B cell (primary cell): ENCODE measurements at regions not wholly inside any gene's neighbourhood (a gene's known extent, or its start where the extent isn't known, plus 50 kb on each side); places are given as distances from the start of the nearest gene placed in this dataset.

Source experiments
- ATAC-seq: fragments of 200-7000 bp; cut with Tn5 transposase; one replicate; pipeline ENCODE4 v1.10.0; 2021; ENCODE audit warnings: low read depth, mild to moderate bottlenecking, moderate number of reproducible peaks, moderate library complexity
- CTCF ChIA-PET: fragments of 350-600 bp; sonication (Branson Sonifier 250); formaldehyde crosslinking; loops from one replicate; lab custom pipeline; 2021; ENCODE audit warnings: antibody characterized with exemption, inconsistent platforms; lab: Charles Lee
- POLR2A ChIA-PET: fragments of 350-600 bp; sonication (Branson Sonifier 250); formaldehyde crosslinking; loops from one replicate; lab custom pipeline; 2021; ENCODE audit warnings: antibody characterized with exemption; lab: Charles Lee
- DNase-seq: peaks from one replicate; pipeline ENCODE4 v3.0.0; 2013
- H2AFZ ChIP-seq: 2 replicates; pipeline ENCODE4 v1.6.1; 2012; ENCODE audit warnings: mild to moderate bottlenecking, low read depth, low read length; ENCODE audit not compliant: insufficient read depth, poor library complexity, severe bottlenecking
- H3K27ac ChIP-seq, 2 donors: 1 replicate in 1 of 2; 2 replicates in 1 of 2; pipeline ENCODE4 v1.5.1; 2012 to 2013; ENCODE audit warnings: low read length in 2 of 2, mild to moderate bottlenecking in 2 of 2, moderate library complexity in 1 of 2
- H3K27me3 ChIP-seq, 4 experiments: fragments of 200-600 bp in 1 of 4; sonication (generic) in 1 of 4; replicated peaks in 1 of 4; 1 replicate in 2 of 4; 2 replicates in 2 of 4; pipeline versions ENCODE4 v1.6.1 to v1.7.0; 2013 to 2016; ENCODE audit warnings: low read length in 3 of 4, mild to moderate bottlenecking in 2 of 4, mixed read lengths in 1 of 4, moderate library complexity in 1 of 4; ENCODE audit not compliant: insufficient read depth in 4 of 4, control insufficient read depth in 3 of 4; ENCODE audit errors: control extremely low read depth in 1 of 4
- H3K36me3 ChIP-seq, 2 experiments: replicated peaks in 1 of 2; 1 replicate in 1 of 2; 2 replicates in 1 of 2; pipeline versions ENCODE4 v1.6.1 to v1.7.1; 2013; ENCODE audit warnings: low read length in 1 of 2; ENCODE audit not compliant: insufficient read depth in 2 of 2, control insufficient read depth in 1 of 2; ENCODE audit errors: control extremely low read depth in 1 of 2, extremely low read depth in 1 of 2
- H3K4me1 ChIP-seq, 2 donors: fragments of 200-600 bp in 1 of 2; sonication (generic) in 1 of 2; 1 replicate in 1 of 2; 2 replicates in 1 of 2; pipeline versions ENCODE4 v1.5.1 to v1.6.1; 2013 to 2017; ENCODE audit warnings: low read length in 2 of 2; ENCODE audit not compliant: control insufficient read depth in 2 of 2, insufficient read depth in 2 of 2
- H3K4me2 ChIP-seq: replicated peaks from 2 replicates; pipeline ENCODE3; 2012; ENCODE audit warnings: mild to moderate bottlenecking, low read depth, low read length; ENCODE audit not compliant: poor library complexity, severe bottlenecking
- H3K4me3 ChIP-seq, 5 experiments: fragments of 200-600 bp in 1 of 5; sonication (generic) in 1 of 5; 1 replicate in 3 of 5; 2 replicates in 2 of 5; pipeline versions ENCODE4 v1.5.1 to v1.7.0; 2011 to 2016; ENCODE audit warnings: low read length in 4 of 5, mild to moderate bottlenecking in 4 of 5, low read depth in 2 of 5, control low read depth in 1 of 5, moderate library complexity in 1 of 5; ENCODE audit not compliant: insufficient read depth in 1 of 5; ENCODE audit errors: control extremely low read depth in 1 of 5, extremely low read depth in 1 of 5
- H3K79me2 ChIP-seq: fragments of 200-600 bp; sonication (generic); one replicate; pipeline ENCODE4 v1.6.0; 2016; ENCODE audit warnings: low read length; ENCODE audit not compliant: control insufficient read depth, insufficient read depth
- H3K9ac ChIP-seq: fragments of 200-600 bp; sonication (generic); 2 replicates; pipeline ENCODE4 v1.6.1; 2017; ENCODE audit warnings: mild to moderate bottlenecking, low read length, moderate library complexity
- H3K9me3 ChIP-seq, 3 donors: one replicate each; pipeline versions ENCODE4 v1.6.1 to v1.7.1; 2013; ENCODE audit warnings: low read length in 2 of 3; ENCODE audit not compliant: control insufficient read depth in 2 of 3, insufficient read depth in 1 of 3; ENCODE audit errors: control extremely low read depth in 1 of 3
- H4K20me1 ChIP-seq: 2 replicates; pipeline ENCODE4 v1.6.0; 2012; ENCODE audit warnings: mild to moderate bottlenecking, low read length; ENCODE audit not compliant: insufficient read depth, control insufficient read depth, poor library complexity, severe bottlenecking
- H3K27ac Mint-ChIP-seq: one replicate; pipeline ENCODE4 v1.8.0; 2021; ENCODE audit warnings: mixed read lengths
- H3K27me3 Mint-ChIP-seq: one replicate; pipeline ENCODE4 v1.8.0; 2021; ENCODE audit warnings: mixed read lengths
- H3K4me1 Mint-ChIP-seq: one replicate; pipeline ENCODE4 v1.8.0; 2021; ENCODE audit warnings: mixed read lengths
- H3K4me3 Mint-ChIP-seq: one replicate; pipeline ENCODE4 v1.8.0; 2021; ENCODE audit warnings: mixed read lengths
- H3K9me3 Mint-ChIP-seq: one replicate; pipeline ENCODE4 v1.8.0; 2022; ENCODE audit warnings: mixed read lengths; ENCODE audit not compliant: insufficient read depth
- EZH2 ChIP-seq: IDR thresholded peaks from 2 replicates; pipeline ENCODE4 v1.6.1; 2012; ENCODE audit warnings: borderline replicate concordance, low read depth, mild to moderate bottlenecking, moderate library complexity, low read length; ENCODE audit not compliant: insufficient read depth, poor library complexity, severe bottlenecking
- WGBS: methylation state at CpG from one replicate; pipeline ENCODE4 v1.1.5; 2013; ENCODE audit warnings: missing lambda C conversion rate; ENCODE audit not compliant: insufficient coverage; 5-methylcytosine and 5-hydroxymethylcytosine counted together
- intact Hi-C: fragments of 100-400 bp; cut with micrococcal nuclease; formaldehyde crosslinking; loops from one replicate; pipeline ENCODE4 v1.10.0; 2022
- TF ChIP-seq, protein P1 (sequence below): fragments of 200-600 bp; IDR thresholded peaks from one replicate; pipeline ENCODE4 v1.8.0; 2022; ENCODE audit warnings: antibody characterized with exemption, mild to moderate bottlenecking

DNA sequence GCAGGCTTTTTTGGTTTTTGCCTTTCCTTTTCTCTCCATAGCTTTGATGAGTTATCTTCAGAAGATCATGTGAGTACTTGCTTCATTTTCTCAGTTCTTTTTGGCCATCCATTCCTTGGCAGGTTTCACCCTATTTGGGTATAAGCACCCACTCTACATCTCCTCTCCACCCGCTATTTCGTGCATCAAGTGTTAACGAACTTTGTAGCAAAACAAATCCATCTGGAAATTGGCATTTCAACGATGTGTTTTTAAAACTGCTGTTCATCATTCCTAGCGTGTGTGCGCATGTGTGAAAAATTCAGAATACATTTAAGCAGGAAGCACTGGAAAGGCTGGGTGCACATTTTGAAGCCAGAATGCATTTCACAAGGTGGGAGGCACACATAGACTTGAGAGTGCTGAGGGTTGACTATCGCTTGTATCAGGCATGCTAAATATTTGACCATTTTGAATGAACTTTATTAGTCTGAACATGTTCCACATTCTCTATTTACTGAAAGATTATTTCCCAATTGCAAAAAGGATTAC lies 89.7 kb upstream of the FHIT start:
- Histone ChIP-seq H3K4me2 (no peak overlapping the region), H4K20me1 (no peaks in the 10 kb centered on the region), H3K4me1 (no peaks in the 10 kb centered on the region), H3K9me3 (peaks cover 0 to 2% (median 0%) of the 10 kb centered on the region in 3 donors), H3K27ac (no peak overlapping the region), H3K36me3 (no peaks in the 10 kb centered on the region), H3K79me2 (no peaks in the 10 kb centered on the region), H3K9ac (no peak overlapping the region), H2AFZ (no peak overlapping the region), H3K27me3 (no peaks in the 10 kb centered on the region), H3K4me3 (no peak overlapping the region)
- no peak overlapping the region for H3K4me3 Mint-ChIP-seq
- intact Hi-C loops = no loop called here
- no peaks in the 10 kb centered on the region for H3K9me3 Mint-ChIP-seq
- no peak for ATAC-seq
- TF ChIP-seq, protein P1, sequence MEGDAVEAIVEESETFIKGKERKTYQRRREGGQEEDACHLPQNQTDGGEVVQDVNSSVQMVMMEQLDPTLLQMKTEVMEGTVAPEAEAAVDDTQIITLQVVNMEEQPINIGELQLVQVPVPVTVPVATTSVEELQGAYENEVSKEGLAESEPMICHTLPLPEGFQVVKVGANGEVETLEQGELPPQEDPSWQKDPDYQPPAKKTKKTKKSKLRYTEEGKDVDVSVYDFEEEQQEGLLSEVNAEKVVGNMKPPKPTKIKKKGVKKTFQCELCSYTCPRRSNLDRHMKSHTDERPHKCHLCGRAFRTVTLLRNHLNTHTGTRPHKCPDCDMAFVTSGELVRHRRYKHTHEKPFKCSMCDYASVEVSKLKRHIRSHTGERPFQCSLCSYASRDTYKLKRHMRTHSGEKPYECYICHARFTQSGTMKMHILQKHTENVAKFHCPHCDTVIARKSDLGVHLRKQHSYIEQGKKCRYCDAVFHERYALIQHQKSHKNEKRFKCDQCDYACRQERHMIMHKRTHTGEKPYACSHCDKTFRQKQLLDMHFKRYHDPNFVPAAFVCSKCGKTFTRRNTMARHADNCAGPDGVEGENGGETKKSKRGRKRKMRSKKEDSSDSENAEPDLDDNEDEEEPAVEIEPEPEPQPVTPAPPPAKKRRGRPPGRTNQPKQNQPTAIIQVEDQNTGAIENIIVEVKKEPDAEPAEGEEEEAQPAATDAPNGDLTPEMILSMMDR = no peak
- TF ChIP-seq EZH2 = no peak
- ChIA-PET POLR2A (no interaction called here), CTCF (no interaction called here)
- no peak for DNase-seq
- peaks cover 4% of the 10 kb centered on the region for H3K27me3 Mint-ChIP-seq
- no peaks in the 10 kb centered on the region for H3K4me1 Mint-ChIP-seq
- no peak overlapping the region for H3K27ac Mint-ChIP-seq
- 100% methylated on average over 6 of the region's 7 CpGs for WGBS

DNA sequence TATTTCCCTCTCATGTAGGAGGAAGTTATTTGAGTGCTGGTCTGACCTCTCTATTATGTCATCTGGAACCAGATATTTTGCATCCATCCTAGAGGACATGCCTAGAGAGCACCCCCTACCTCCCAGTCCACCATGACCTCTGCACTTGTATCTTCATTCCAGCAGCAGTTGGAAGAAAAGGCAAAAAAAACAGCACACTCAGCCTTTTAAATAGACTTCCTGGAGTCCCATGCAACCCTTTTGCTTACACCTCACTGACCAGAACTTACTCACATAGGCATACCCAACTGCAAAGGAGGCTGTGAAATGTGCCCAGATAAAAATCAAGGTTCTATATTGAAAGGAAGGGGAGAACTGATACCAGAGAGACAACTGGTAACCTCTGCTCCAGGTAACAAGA lies 92.3 kb upstream of the FHIT start:
- H2AFZ ChIP-seq = no peak overlapping the region
- H3K27me3 ChIP-seq = no peaks in the 10 kb centered on the region
- DNase-seq (no peak), ATAC-seq (no peak)
- H3K79me2 ChIP-seq = no peaks in the 10 kb centered on the region
- no peaks in the 10 kb centered on the region for H3K9me3 ChIP-seq
- CTCF ChIA-PET = no interaction called here
- H3K9ac ChIP-seq = no peak overlapping the region
- Mint-ChIP-seq H3K27ac (no peak overlapping the region), H3K9me3 (no peaks in the 10 kb centered on the region), H3K4me1 (no peaks in the 10 kb centered on the region), H3K4me3 (no peak overlapping the region), H3K27me3 (no peaks in the 10 kb centered on the region)
- H3K4me2 ChIP-seq = no peak overlapping the region
- no peaks in the 10 kb centered on the region for H3K36me3 ChIP-seq
- no peaks in the 10 kb centered on the region for H4K20me1 ChIP-seq
- intact Hi-C loops = no loop called here
- H3K4me1 ChIP-seq = no peaks in the 10 kb centered on the region
- H3K4me3 ChIP-seq = no peak overlapping the region
- POLR2A ChIA-PET = no interaction called here
- no peak overlapping the region for H3K27ac ChIP-seq
- TF ChIP-seq, protein P1 = no peak
- no peak for TF ChIP-seq EZH2
